Breast epithelium (tissue), 3 donors: ENCODE measurements at regions not wholly inside any gene's neighbourhood (a gene's known extent, or its start where the extent isn't known, plus 50 kb on each side); places are given as distances from the start of the nearest gene placed in this dataset.

Experiments
- CTCF ChIP-seq, 3 donors: fragments of 450-650 bp; IDR thresholded peaks; one replicate each; pipeline ENCODE4 v1.5.1; 2016 to 2017; ENCODE audit warnings: antibody characterized with exemption in 3 of 3, mild to moderate bottlenecking in 3 of 3, moderate library complexity in 3 of 3
- POLR2A ChIP-seq: fragments of 450-650 bp; IDR thresholded peaks from one replicate; pipeline ENCODE4 v1.6.1; 2016; ENCODE audit warnings: antibody characterized with exemption, mild to moderate bottlenecking, moderate library complexity
- POLR2AphosphoS5 ChIP-seq, 3 donors: sonication (generic); formaldehyde crosslinking; IDR thresholded peaks; one replicate each; pipeline ENCODE4 v1.6.1; 2017; ENCODE audit warnings: antibody characterized with exemption in 3 of 3

- TF ChIP-seq CTCF (IDR thresholded peaks at IDR 0.05) (no peak), POLR2A (no peak), POLR2AphosphoS5 (IDR thresholded peaks at IDR 0.05) (no peak)
These were observed 107.6 kb downstream of the GOSR1 start for GRCh38 chr17:30584810-30585209.
